AG10803 (cell line): ENCODE measurements at regions not wholly inside any gene's neighbourhood (a gene's known extent, or its start where the extent isn't known, plus 50 kb on each side); places are given as distances from the start of the nearest gene placed in this dataset.
A peak's percentile ranks its signal among the peaks of the same experiment; 100 is the strongest.

Experiments used
- DNase-seq: peaks from one replicate; pipeline ENCODE4 v3.0.0; 2010; ENCODE audit warnings: low read depth
- H3K4me3 ChIP-seq: 2 replicates; pipeline ENCODE4 v1.5.1; 2011; ENCODE audit warnings: mild to moderate bottlenecking, low read length, control low read depth
- CTCF ChIP-seq: conservative IDR thresholded peaks from 2 replicates; pipeline ENCODE4 v1.5.1; 2011; ENCODE audit warnings: mild to moderate bottlenecking, low read length, control low read depth, inconsistent platforms

- DNase-seq: peak; percentile 33
- no peak overlapping the region for H3K4me3 ChIP-seq
- no peak for TF ChIP-seq CTCF
Measured at GRCh38 chr2:105497094-105497493, 98.2 kb upstream of the FHL2 start.

GRCh38 chr2:105496271-105496670 lies 97.4 kb upstream of the FHL2 start:
- TF ChIP-seq CTCF: no peak
- DNase-seq: no peak
- H3K4me3 ChIP-seq: no peak overlapping the region

GRCh38 chr2:105494683-105495425 lies 96.0 kb upstream of the FHL2 start:
- no peak for DNase-seq
- no peak for TF ChIP-seq CTCF
- H3K4me3 ChIP-seq: no peak overlapping the region

GRCh38 chr2:105490956-105491355 lies 92.1 kb upstream of the FHL2 start:
- H3K4me3 ChIP-seq: no peak overlapping the region
- no peak for TF ChIP-seq CTCF
- no peak for DNase-seq

- no peak overlapping the region for H3K4me3 ChIP-seq
- no peak for TF ChIP-seq CTCF
- no peak for DNase-seq
Measured at GRCh38 chr2:105490204-105490603, 91.4 kb upstream of the FHL2 start.

GRCh38 chr2:105489168-105489878 lies 90.5 kb upstream of the FHL2 start:
- H3K4me3 ChIP-seq: no peak overlapping the region
- no peak for DNase-seq
- TF ChIP-seq CTCF: no peak

- DNase-seq: no peak
- TF ChIP-seq CTCF: no peak
- H3K4me3 ChIP-seq: no peak overlapping the region
Measured at GRCh38 chr2:105488285-105488684, 89.4 kb upstream of the FHL2 start.
